ENCODE measurements at regions not wholly inside any gene's neighbourhood (a gene's known extent, or its start where the extent isn't known, plus 50 kb on each side); places are given as distances from the start of the nearest gene placed in this dataset.
"Not testable (repeated sequence)": the region's sequence is repeated elsewhere in the genome, so short reads cannot be mapped to it uniquely, and the experiment has no call there.

GRCh38 chr11:31958076-31958735, 132.7 kb upstream of the RCN1 start:
- DNase-seq (ENCODE audit: low read depth in 3 of 3, low spot score in 1 of 3) = peak in 1 of 3 donors; percentile 40

GRCh38 chr11:31957674-31958073, 133.2 kb upstream of the RCN1 start:
- DNase-seq (ENCODE audit: low read depth in 3 of 3, low spot score in 1 of 3) = no peak

- no peak for DNase-seq (ENCODE audit: low read depth in 3 of 3, low spot score in 1 of 3)
Observed at GRCh38 chr11:31956310-31956709, 134.6 kb upstream of the RCN1 start.

GRCh38 chr11:31955838-31956237, 135.0 kb upstream of the RCN1 start:
- no peak for DNase-seq (ENCODE audit: low read depth in 3 of 3, low spot score in 1 of 3)

- no peak for DNase-seq (ENCODE audit: low read depth in 3 of 3, low spot score in 1 of 3)
Observed at GRCh38 chr11:31953803-31954327, 137.0 kb upstream of the RCN1 start.

GRCh38 chr11:31949733-31950200, 138.6 kb upstream of the PAX6 start:
- DNase-seq (ENCODE audit: low read depth in 3 of 3, low spot score in 1 of 3) = not testable (repeated sequence)

GRCh38 chr11:31947051-31947450, 135.9 kb upstream of the PAX6 start:
- DNase-seq (ENCODE audit: low read depth in 3 of 3, low spot score in 1 of 3) = no peak

- DNase-seq (ENCODE audit: low read depth in 3 of 3, low spot score in 1 of 3) = no peak
Observed at GRCh38 chr11:31943056-31943780, 132.1 kb upstream of the PAX6 start.

GRCh38 chr11:31940371-31941037, 129.4 kb upstream of the PAX6 start:
- DNase-seq (ENCODE audit: low read depth in 3 of 3, low spot score in 1 of 3) = no peak

- DNase-seq (ENCODE audit: low read depth in 3 of 3, low spot score in 1 of 3) = no peak
Observed at GRCh38 chr11:31939004-31939403, 127.9 kb upstream of the PAX6 start.

GRCh38 chr11:31936312-31936711, 125.2 kb upstream of the PAX6 start:
- DNase-seq (ENCODE audit: low read depth in 3 of 3, low spot score in 1 of 3) = no peak

GRCh38 chr11:31932879-31933278, 121.8 kb upstream of the PAX6 start:
- DNase-seq (ENCODE audit: low read depth in 3 of 3, low spot score in 1 of 3) = no peak

GRCh38 chr11:31927982-31928381, 116.9 kb upstream of the PAX6 start:
- no peak for DNase-seq (ENCODE audit: low read depth in 3 of 3, low spot score in 1 of 3)

GRCh38 chr11:31926816-31927528, 115.8 kb upstream of the PAX6 start:
- DNase-seq (ENCODE audit: low read depth in 3 of 3, low spot score in 1 of 3) = no peak

- no peak for DNase-seq (ENCODE audit: low read depth in 3 of 3, low spot score in 1 of 3)
Observed at GRCh38 chr11:31926106-31926505, 115.0 kb upstream of the PAX6 start.

- DNase-seq (ENCODE audit: low read depth in 3 of 3, low spot score in 1 of 3) = no peak
Observed at GRCh38 chr11:31922450-31922849, 111.3 kb upstream of the PAX6 start.

- no peak for DNase-seq (ENCODE audit: low read depth in 3 of 3, low spot score in 1 of 3)
Observed at GRCh38 chr11:31921081-31921480, 110.0 kb upstream of the PAX6 start.

- DNase-seq (ENCODE audit: low read depth in 3 of 3, low spot score in 1 of 3) = no peak
Observed at GRCh38 chr11:31919175-31919574, 108.1 kb upstream of the PAX6 start.

- DNase-seq (ENCODE audit: low read depth in 3 of 3, low spot score in 1 of 3) = no peak
Observed at GRCh38 chr11:31915867-31916266, 104.7 kb upstream of the PAX6 start.

GRCh38 chr11:31913985-31914384, 102.9 kb upstream of the PAX6 start:
- DNase-seq (ENCODE audit: low read depth in 3 of 3, low spot score in 1 of 3) = no peak

- no peak for DNase-seq (ENCODE audit: low read depth in 3 of 3, low spot score in 1 of 3)
Observed at GRCh38 chr11:31912808-31913207, 101.7 kb upstream of the PAX6 start.

Data from stimulated activated CD4-positive, alpha-beta T cell treated with anti-CD3 and anti-CD28 coated beads, TNF-alpha, amount 100 ng/mL, for 1 hour (primary cell).